WERI-Rb-1 (cell line): ENCODE measurements at regions not wholly inside any gene's neighbourhood (a gene's known extent, or its start where the extent isn't known, plus 50 kb on each side); places are given as distances from the start of the nearest gene placed in this dataset.

ENCODE experiments used
- DNase-seq: peaks from one replicate; pipeline ENCODE4 v3.0.0-alpha.2; 2020
- H3K27ac ChIP-seq: fragments of 250-450 bp; sonication (Bioruptor Pico); 2 replicates; pipeline ENCODE4 v1.5.1; 2020; ENCODE audit warnings: mild to moderate bottlenecking, moderate library complexity
- H3K27me3 ChIP-seq: fragments of 250-450 bp; sonication (Bioruptor Pico); 2 replicates; pipeline ENCODE4 v1.5.1; 2021; ENCODE audit warnings: mild to moderate bottlenecking, low read depth, moderate library complexity; ENCODE audit not compliant: insufficient read depth, severe bottlenecking
- H3K36me3 ChIP-seq: fragments of 250-450 bp; sonication (Bioruptor Pico); 2 replicates; pipeline ENCODE4 v1.5.1; 2020; ENCODE audit warnings: mild to moderate bottlenecking, moderate library complexity
- H3K4me3 ChIP-seq: 2 replicates; pipeline ENCODE4 v1.5.1; 2011; ENCODE audit warnings: low read depth, mild to moderate bottlenecking, control low read depth, low read length
- H3K9me3 ChIP-seq: fragments of 250-450 bp; sonication (Bioruptor Pico); 2 replicates; pipeline ENCODE4 v1.5.1; 2021; ENCODE audit warnings: mild to moderate bottlenecking, moderate library complexity; ENCODE audit not compliant: severe bottlenecking
- CTCF ChIP-seq: IDR thresholded peaks from 2 replicates; pipeline ENCODE4 v1.5.1; 2011; ENCODE audit warnings: low read depth, mild to moderate bottlenecking, control low read depth, inconsistent platforms, low read length

- TF ChIP-seq CTCF = 0 out of 2 replicates have a peak, but pooled peaks have one; percentile 7
- Histone ChIP-seq H3K9me3 (no peaks in the 10 kb centered on the region), H3K27ac (no peak overlapping the region), H3K4me3 (no peak overlapping the region), H3K36me3 (no peaks in the 10 kb centered on the region), H3K27me3 (no peaks in the 10 kb centered on the region)
- DNase-seq = no peak
Measured at GRCh38 chr18:30361864-30362540, 680.5 kb downstream of the DSC3 start.

DNA sequence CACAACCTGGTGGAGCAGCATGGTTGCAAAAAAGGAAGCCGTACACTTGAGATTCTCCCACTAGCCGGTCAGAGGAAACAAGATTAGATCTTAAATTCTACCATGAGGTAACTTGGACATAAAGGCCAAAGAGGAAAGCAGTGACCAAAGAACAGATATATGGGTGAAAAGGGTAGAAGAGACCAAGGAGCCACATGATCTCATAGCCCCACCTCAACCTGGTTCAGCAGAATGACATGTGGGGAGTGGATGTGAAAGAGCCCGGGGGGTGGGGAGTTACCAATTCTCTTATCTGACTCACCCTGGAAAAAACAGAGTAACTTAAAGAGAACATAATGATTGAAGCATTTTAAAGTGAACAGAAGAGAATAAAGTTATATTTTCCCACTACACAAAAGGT lies 683.0 kb downstream of the DSC3 start:
- DNase-seq = no peak
- Histone ChIP-seq H3K9me3 (no peaks in the 10 kb centered on the region), H3K27me3 (no peaks in the 10 kb centered on the region), H3K36me3 (no peaks in the 10 kb centered on the region), H3K27ac (no peak overlapping the region), H3K4me3 (no peak overlapping the region)
- TF ChIP-seq CTCF = no peak

DNA sequence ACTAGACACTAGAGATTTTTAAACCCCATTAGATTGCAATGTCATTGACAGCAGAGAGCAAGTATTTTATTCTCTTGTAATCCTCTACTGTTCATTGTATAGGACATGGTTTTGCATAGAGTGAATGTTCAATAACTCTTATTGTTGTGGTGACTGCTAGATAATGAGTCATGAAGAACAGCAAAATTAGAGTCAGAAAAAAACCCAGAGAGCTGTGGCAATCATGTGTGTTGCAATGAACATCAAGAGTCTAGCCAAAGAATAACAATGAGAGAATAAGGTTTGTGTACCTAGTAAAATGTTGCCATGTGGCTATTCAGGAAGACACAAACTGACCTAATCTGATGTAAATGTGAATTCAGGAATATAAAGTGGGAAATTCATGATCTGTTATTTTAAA lies 684.0 kb downstream of the DSC3 start:
- Histone ChIP-seq H3K4me3 (no peak overlapping the region), H3K36me3 (no peaks in the 10 kb centered on the region), H3K27ac (no peak overlapping the region), H3K9me3 (no peaks in the 10 kb centered on the region), H3K27me3 (no peaks in the 10 kb centered on the region)
- no peak for TF ChIP-seq CTCF
- DNase-seq = no peak

GRCh38 chr18:30352551-30353168 lies 689.9 kb downstream of the DSC3 start:
- no peak for TF ChIP-seq CTCF
- Histone ChIP-seq H3K27me3 (no peaks in the 10 kb centered on the region), H3K9me3 (no peaks in the 10 kb centered on the region), H3K27ac (no peak overlapping the region), H3K4me3 (no peak overlapping the region), H3K36me3 (no peaks in the 10 kb centered on the region)
- no peak for DNase-seq

DNA sequence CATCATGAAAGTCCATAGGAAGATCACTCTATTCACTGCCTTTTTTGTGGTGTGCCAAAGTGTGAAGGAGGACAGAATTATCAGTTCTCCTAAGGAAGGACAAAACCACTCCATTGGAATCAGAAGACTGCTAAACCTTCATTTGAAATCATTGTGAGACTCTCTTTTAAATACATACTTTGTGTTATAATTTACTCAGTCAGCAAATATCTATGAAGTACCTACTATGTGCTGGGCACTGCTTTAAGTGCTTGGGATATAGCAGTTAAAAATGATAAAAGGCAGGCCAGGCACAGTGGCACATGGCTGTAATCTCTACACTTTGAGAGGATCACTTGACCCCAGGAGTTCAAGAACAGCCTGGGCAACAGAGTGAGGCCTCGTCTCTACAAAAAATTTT lies 692.3 kb downstream of the DSC3 start:
- H3K27ac ChIP-seq = no peak overlapping the region
- H3K27me3 ChIP-seq = no peaks in the 10 kb centered on the region
- no peaks in the 10 kb centered on the region for H3K9me3 ChIP-seq
- no peak for DNase-seq
- H3K36me3 ChIP-seq = no peaks in the 10 kb centered on the region
- H3K4me3 ChIP-seq = no peak overlapping the region
- no peak for TF ChIP-seq CTCF

DNA sequence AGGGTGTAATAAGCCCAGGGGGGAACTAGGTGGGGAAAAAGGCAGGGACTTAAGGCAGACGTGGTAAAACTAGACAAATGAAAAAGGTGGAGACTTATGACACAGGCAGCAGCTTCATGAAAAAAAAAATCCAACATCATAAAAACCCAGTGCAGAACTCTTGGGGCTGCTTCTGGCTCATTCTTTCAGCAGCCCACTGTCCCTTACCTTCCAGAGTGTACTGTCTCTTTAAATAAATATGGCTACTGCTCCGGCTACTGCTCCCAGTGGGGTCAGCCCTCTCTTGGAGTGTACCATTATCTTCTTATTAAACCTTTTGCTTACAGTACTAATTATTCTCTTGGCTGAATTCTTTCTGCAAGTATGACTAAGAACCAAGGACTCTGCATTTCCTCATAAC lies 699.5 kb downstream of the DSC3 start:
- no peak for TF ChIP-seq CTCF
- Histone ChIP-seq H3K36me3 (no peaks in the 10 kb centered on the region), H3K27ac (no peak overlapping the region), H3K4me3 (no peak overlapping the region), H3K27me3 (no peaks in the 10 kb centered on the region), H3K9me3 (no peaks in the 10 kb centered on the region)
- DNase-seq = no peak
